Erythroblast (primary cell): ENCODE measurements at regions not wholly inside any gene's neighbourhood (a gene's known extent, or its start where the extent isn't known, plus 50 kb on each side); places are given as distances from the start of the nearest gene placed in this dataset.

Experiments
- GATA1 ChIP-seq: IDR thresholded peaks from 2 replicates; pipeline ENCODE4 v1.6.1; 2011; ENCODE audit warnings: low read depth, mild to moderate bottlenecking, control low read depth, low read length, moderate library complexity
- POLR2A ChIP-seq: IDR thresholded peaks from 2 replicates; pipeline ENCODE4 v1.6.1; 2011; ENCODE audit warnings: mild to moderate bottlenecking, low read length

GRCh38 chr20:8938532-8938931 lies 130.4 kb upstream of the PLCB4 start:
- no peak for TF ChIP-seq POLR2A
- no peak for TF ChIP-seq GATA1
